ENCODE measurements at regions not wholly inside any gene's neighbourhood (a gene's known extent, or its start where the extent isn't known, plus 50 kb on each side); places are given as distances from the start of the nearest gene placed in this dataset.

- TF ChIP-seq CTCF (IDR thresholded peaks at IDR 0.05; ENCODE audit: insufficient read depth, low read length, poor library complexity, severe bottlenecking), result no peak
- DNase-seq (ENCODE audit: low read depth), result no peak
- no peaks in the 10 kb centered on the region for H3K27me3 ChIP-seq (ENCODE audit: control insufficient read depth, insufficient read depth, low read length)
- no peaks in the 10 kb centered on the region for H3K36me3 ChIP-seq (ENCODE audit: control insufficient read depth, insufficient read depth, low read length)
- no peak overlapping the region for H3K4me3 ChIP-seq (ENCODE audit: low read depth, low read length)
Observed at GRCh38 chr12:126083926-126084325, 1018.7 kb downstream of the AACS start.

GRCh38 chr12:126084480-126084879 lies 1019.2 kb downstream of the AACS start:
- no peak overlapping the region for H3K4me3 ChIP-seq (ENCODE audit: low read depth, low read length)
- TF ChIP-seq CTCF (IDR thresholded peaks at IDR 0.05; ENCODE audit: insufficient read depth, low read length, poor library complexity, severe bottlenecking), result no peak
- no peaks in the 10 kb centered on the region for H3K36me3 ChIP-seq (ENCODE audit: control insufficient read depth, insufficient read depth, low read length)
- no peak for DNase-seq (ENCODE audit: low read depth)
- H3K27me3 ChIP-seq (ENCODE audit: control insufficient read depth, insufficient read depth, low read length), result no peaks in the 10 kb centered on the region

GRCh38 chr12:126086242-126086641 lies 1021.0 kb downstream of the AACS start:
- no peak for DNase-seq (ENCODE audit: low read depth)
- Histone ChIP-seq H3K27me3 (ENCODE audit: control insufficient read depth, insufficient read depth, low read length) (no peaks in the 10 kb centered on the region), H3K36me3 (ENCODE audit: control insufficient read depth, insufficient read depth, low read length) (no peaks in the 10 kb centered on the region), H3K4me3 (ENCODE audit: low read depth, low read length) (no peak overlapping the region)
- TF ChIP-seq CTCF (IDR thresholded peaks at IDR 0.05; ENCODE audit: insufficient read depth, low read length, poor library complexity, severe bottlenecking), result no peak

GRCh38 chr12:126087692-126088091 lies 1022.5 kb downstream of the AACS start:
- Histone ChIP-seq H3K27me3 (ENCODE audit: control insufficient read depth, insufficient read depth, low read length) (no peaks in the 10 kb centered on the region), H3K36me3 (ENCODE audit: control insufficient read depth, insufficient read depth, low read length) (no peaks in the 10 kb centered on the region), H3K4me3 (ENCODE audit: low read depth, low read length) (no peak overlapping the region)
- DNase-seq (ENCODE audit: low read depth), result no peak
- no peak for TF ChIP-seq CTCF (IDR thresholded peaks at IDR 0.05; ENCODE audit: insufficient read depth, low read length, poor library complexity, severe bottlenecking)

- H3K4me3 ChIP-seq (ENCODE audit: low read depth, low read length), result no peak overlapping the region
- H3K27me3 ChIP-seq (ENCODE audit: control insufficient read depth, insufficient read depth, low read length), result no peaks in the 10 kb centered on the region
- no peak for DNase-seq (ENCODE audit: low read depth)
- no peak for TF ChIP-seq CTCF (IDR thresholded peaks at IDR 0.05; ENCODE audit: insufficient read depth, low read length, poor library complexity, severe bottlenecking)
- H3K36me3 ChIP-seq (ENCODE audit: control insufficient read depth, insufficient read depth, low read length), result no peaks in the 10 kb centered on the region
Observed at GRCh38 chr12:126093908-126094307, 1028.7 kb downstream of the AACS start.

- Histone ChIP-seq H3K36me3 (ENCODE audit: control insufficient read depth, insufficient read depth, low read length) (no peaks in the 10 kb centered on the region), H3K27me3 (ENCODE audit: control insufficient read depth, insufficient read depth, low read length) (no peaks in the 10 kb centered on the region), H3K4me3 (ENCODE audit: low read depth, low read length) (no peak overlapping the region)
- no peak for DNase-seq (ENCODE audit: low read depth)
- no peak for TF ChIP-seq CTCF (IDR thresholded peaks at IDR 0.05; ENCODE audit: insufficient read depth, low read length, poor library complexity, severe bottlenecking)
Observed at GRCh38 chr12:126095748-126096510, 1030.7 kb downstream of the AACS start.
